ENCODE measurements at regions not wholly inside any gene's neighbourhood (a gene's known extent, or its start where the extent isn't known, plus 50 kb on each side); places are given as distances from the start of the nearest gene placed in this dataset.

DNA sequence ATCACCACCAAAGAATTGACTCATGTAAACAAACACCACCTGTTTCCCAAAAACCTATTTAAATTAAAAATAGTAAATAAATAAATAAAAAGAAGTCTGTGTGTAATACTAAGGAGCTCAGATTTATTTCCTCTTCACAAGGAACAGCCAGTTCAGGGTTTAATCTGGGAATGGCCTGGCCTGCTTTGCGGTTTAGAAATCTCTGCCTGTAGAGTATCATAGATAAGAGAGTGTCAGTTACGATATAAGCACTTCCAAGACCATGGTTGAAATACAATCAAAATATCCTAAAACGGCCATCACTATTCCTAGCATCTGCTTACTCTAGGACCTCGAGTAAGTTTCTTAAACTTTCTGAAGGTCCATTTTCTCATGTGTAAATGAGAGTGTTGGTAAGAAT is 274.4 kb downstream of the PLPP3 start:
- DNase-seq, result no peak

DNA sequence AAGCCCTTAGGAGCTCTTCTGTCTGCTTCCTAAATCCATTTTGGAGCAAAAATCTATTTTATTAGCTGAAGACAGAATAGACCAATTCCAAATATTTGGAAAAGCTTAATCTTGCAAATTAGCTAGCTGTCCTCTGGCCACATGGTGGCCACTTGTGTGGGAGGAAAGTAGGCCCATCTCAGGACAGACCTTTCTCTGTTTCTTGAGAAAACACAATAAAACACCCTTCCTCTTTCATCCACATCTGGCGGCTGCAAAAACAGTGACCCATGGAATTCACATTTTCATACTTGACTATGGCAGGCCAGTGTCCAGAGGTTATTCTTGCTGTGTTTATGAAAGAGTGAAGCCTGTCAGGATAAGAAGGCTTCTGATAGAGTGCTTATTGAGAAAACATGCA is 275.6 kb downstream of the PLPP3 start:
- no peak for DNase-seq

DNA sequence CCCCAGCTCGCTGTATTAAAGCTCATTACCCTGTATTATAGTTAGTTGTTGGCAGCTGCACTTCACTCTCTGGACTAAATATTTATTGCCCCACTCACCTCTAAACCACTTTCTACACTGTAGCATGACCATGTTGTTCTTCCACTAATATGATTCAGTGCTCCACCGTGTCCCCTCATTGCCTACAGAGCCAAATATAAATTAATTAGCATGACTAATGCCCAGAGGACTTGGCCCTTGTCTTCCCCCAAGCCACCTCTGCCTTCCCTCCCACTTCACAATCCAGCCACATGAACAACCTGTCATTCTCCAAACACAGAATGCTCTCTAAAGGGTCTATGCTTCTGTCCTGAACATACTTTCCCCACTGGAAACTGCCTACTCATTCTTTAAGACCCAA is 276.5 kb downstream of the PLPP3 start:
- no peak for DNase-seq

DNA sequence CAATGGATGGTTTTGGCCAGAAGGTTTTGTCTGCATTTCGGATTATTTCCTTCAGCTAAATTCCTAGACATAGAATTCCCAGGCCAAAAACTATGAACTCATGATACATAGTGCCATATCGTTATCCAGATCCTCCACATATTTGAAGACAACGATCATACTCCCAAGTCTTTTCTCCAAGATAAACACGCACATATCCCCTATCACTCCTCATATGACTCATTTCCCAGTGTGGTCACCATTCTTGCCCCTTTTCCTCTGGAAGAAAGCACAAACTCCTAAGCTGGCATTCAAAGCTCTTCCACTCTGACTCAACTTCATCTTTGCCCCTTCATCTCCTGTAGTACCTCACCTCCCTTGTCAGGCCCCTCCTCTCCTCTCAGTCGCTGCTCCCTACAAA is 277.6 kb downstream of the PLPP3 start:
- DNase-seq, result no peak

DNA sequence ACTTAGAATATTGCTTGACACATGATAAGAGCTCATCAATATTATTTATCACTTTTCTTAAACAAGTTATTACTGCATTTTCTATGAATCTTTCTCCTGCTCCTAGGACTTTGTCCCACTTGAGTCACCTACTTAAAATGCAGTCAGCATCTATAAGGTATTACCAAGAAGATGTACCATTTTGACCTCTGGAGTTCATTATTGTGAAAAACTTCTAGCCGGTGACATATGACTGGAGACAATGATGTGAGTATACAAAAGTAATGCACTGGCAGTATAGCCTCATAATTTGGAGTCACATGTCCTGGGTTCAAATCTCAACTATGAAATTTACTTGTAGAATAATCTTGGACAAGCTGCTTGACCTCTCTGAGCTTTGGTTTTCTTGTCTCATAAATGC is 278.5 kb downstream of the PLPP3 start:
- DNase-seq, result no peak

DNA sequence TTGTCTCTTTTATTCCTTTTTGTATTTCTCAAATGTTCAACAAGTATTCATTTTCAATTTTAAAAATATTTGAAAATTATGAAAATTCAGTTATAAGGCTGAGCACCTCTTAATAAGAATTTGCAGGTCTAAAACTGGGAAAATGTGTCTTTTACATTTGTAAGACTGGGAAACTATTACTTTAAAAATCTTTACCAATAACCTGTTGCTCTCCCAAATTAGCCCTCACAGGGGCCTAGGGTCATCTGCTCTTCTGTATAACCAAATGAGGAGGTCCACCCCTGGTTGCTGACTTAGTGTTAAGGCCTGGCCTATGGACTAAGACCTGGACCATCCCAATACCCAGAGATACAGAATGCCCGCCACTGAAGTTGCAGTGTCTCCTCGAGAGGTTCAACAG is 280.5 kb downstream of the PLPP3 start:
- DNase-seq, result no peak

DNA sequence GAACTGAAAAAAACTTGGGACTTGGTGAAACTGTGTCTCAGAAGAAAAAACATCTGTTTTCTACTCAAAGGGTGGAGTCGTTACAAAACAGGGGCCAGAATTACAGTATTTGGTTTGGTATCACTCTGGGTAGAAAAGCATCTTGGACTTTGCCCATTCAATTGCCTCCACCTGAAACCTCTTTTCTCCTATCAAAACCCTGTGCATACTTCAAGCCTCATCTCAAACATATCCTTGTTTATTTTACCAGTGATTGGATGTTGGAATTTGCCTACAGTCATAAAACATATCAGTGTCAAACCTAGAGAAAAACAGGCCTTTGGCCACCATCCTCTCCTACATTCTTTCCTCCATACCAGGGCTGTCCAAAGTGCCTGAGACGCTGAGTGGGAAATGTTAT is 281.5 kb downstream of the PLPP3 start:
- no peak for DNase-seq

DNA sequence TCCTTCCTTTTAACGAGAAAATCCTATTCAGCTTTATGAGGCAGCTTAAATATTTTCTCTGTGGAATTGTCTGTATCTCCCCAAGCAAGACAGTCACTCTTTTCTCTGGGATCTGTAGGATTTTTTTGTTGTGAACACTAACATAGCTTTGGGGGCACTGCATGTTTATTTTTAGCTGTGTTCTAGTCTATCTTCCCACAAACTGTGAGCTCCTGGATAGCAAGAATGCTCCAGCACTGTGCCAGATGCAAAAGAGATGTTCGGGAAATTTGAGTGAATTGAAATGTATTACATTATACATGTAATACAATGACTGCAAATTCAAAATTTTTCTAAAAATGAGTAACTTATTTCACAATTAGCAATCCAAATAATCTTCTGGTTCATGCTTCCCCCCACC is 282.2 kb downstream of the PLPP3 start:
- no peak for DNase-seq

DNA sequence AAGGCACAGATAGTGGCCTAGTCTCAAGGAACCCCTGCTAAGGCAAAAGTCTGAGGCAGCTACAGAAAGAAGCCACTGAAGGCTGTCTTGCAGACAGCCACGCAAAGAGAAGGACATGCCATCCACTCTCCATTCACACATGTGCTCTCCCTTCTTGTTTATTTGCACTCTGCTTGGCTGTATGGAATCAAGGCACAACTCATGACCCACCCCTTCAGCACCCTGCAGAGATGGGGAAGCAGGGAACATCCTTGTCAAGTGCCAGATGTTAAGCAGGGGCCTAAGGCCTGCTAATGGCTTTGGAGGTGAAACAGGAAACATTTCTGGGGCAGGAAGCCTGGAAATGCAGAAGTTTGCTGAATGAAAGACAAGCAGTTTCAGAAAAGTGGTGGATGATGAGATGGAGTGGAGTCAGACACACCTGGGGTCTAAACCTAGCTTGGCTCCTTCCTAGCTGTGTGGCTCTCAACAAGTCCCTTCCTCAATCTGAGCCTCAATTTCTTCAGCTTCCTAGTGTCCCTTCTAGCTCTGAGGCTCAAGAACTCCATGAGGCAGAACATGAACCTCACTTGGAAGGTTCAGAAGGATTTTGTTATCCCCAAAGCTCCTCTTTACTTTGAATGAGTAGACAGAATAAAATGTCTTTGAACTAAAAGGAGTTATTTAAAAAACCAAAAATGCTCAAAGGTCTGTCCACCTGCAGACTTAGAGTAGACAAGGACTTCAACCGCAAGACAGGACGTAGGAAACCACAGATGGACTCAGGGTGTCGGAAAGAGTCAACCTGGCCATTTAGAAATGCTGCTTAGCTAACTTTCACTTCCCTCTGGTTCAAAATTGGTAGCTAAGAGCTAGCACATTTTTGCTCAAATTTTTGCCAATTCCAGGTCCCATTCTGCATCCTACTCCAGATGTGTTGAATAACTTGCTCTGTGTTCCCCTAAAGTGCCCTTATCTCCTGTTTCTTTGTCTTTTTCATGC is 283.1 kb downstream of the PLPP3 start:
- no peak for DNase-seq

DNA sequence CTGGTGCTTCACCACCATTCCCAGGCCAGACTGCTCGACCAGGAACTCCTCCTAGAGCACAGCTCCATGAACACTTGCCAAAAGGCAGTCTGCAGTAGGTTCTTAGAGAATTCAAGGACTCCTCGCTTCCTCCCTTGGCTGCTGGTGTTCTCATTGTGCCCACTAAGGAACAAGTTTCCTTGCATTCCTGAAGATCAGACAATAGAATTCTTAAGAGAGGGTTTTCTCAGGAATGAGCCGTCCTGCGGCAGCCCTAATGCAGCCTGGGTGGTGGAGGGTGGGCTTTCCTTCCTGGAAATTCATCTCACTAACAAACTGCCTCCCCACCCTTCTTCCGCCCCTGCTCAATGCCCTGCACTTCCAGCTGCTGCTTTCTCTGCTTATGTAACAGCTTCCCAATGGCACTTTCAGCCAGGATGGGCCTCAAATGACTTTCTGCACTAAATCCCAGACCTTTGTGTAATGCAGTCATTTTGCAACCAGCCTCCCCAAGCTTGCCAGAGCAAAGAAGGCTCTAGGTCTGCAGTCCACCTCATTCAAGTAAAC is 287.9 kb downstream of the PLPP3 start:
- DNase-seq, result no peak

DNA sequence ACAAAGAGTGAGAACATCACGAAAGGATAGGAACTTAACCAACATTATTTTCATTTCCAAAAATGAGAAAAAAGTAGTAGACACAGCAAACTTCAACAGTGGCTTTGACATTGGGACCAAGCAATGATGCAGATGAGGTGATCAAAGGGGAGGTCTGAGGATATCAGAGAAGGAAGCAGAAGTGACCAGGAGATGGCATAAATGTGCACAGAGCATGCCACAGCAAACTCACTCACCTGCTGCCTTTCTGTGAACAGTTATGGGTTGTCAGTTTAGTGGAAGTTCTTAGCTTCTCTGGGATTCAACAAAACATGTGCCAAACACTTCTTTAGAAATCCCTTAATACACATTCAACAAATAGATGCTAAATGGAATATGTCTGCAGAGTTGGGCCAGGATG is 290.1 kb downstream of the PLPP3 start:
- no peak for DNase-seq

DNA sequence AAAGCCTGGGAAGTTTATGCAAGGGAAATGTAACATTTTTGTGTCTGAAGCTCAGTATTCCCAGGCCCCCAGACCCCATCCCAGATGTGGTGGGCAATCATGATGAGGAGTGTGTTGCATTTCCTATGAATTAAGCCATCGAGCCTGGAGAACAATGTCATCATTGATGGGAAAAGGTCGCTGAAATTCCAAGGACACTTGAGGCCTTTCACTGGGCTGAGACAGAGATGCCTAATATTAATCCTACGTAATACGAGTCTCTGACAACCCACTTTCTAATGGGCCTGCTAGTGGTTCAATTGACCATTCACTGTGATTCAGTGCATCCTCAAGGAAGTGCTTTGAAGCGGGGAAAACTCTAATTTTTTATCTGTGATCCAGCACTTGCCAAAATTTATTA is 291.6 kb downstream of the PLPP3 start:
- no peak for DNase-seq

DNA sequence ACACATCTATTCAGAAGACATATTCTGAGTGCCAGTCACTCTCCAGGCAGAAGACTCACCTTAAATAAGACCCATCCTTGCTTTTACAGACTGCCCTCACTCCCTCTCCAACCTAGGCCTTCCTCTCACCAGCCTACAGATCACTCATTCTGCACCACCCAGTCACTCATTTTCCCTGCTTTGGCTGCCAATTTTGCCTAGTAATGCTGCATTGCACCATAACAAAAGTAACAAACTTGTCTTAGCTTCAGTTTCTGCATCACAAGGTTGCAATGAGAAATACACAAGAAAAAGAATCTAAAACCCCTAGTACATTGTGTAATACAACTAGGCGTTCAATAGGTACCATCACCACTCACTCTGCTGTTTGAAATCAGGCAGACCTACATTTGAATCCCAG is 292.4 kb downstream of the PLPP3 start:
- no peak for DNase-seq

DNA sequence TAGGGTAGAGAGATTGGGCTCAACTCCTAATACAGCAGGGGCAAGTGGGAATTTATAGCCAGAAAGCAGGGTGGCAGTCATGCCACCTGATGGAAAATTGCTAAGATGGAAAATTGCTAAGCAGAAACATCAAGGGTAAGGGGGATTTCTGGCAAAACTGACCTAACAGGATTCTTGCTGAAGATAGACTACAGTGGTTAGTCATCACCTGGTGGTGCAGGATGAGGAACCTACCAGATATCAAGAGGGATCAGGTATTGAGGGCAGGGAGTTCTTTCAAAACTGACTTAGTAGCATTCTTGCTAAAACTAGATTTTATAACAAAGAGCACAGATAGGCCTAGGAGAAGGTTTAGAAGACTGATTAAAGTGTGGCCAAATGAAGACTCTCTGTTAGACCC is 292.9 kb downstream of the PLPP3 start:
- DNase-seq, result no peak

DNA sequence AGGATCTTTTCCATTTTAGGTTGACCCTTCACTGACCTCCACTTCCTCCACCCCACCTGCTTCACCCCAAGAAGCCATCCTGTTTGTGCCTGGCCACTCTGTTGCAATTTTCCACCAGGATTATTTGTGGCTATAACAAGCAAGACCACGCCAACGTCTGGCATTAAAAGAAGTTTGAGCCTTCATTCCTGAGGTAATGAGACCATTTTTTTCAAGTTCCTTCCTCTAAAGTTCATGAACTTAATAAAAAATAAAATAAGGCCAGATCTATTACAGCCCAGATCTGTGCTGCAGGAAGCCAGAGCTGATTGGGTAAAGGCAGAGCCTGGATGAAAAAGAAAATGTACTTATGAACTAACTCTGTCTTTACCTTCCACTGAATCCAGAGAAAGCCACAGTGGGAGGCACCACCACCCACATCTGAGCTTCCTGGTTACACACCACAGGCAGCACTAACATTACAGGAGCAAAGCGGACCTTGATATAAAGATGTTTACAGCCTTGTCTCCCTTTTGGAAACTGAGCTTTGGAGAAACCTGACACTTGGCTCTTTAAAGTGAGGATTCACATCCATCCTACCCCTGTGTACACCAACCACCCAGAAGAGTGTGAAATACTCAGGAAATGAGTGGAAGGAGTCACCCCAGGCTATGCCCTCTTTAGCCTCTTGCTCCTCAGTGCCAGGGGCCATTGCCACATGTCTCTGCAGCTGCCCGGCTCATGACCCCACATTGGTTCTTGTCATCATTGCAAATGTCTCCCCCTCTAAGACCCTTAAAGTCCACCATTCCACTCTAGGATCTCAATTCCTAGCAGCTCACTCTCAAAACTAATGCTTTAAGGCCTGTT is 293.6 kb downstream of the PLPP3 start:
- DNase-seq, result no peak

DNA sequence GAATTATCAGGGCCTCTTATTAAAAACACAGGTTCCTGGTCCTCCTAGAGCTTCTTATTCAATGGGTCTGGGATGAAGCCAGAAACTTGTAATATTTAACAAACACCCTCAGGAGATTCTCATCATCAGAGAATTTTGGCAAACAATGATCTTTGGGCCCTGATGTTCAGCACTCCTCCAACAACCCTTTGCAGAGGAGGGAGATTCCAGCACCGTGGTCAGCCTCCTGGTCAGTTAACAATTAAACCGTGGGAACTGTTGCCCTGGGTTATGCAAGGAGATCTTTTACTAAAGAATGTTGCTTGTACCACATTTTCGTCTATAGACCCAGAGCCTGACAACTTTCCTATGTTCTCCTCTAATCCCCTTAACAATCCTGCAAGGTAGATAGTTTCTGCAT is 294.4 kb downstream of the PLPP3 start:
- no peak for DNase-seq

DNA sequence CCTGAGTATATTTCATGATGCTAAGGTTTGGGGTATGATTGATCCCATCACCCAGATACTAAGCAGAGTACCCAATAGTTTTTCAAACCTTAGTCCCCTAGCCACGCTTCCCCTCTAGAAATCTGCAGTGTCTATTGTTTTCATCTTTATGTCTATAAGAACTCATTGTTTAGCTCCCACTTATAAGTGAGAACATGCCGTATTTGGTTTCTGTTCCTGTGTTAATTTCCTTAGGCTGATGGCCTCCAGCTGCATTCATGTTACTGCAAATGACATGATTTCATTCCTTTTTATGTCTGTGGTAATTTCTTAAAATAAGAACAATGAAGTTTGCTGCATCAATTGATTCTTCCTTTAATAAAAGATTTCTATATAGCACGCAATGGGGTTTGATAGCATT is 301.3 kb downstream of the PLPP3 start:
- no peak for DNase-seq

DNA sequence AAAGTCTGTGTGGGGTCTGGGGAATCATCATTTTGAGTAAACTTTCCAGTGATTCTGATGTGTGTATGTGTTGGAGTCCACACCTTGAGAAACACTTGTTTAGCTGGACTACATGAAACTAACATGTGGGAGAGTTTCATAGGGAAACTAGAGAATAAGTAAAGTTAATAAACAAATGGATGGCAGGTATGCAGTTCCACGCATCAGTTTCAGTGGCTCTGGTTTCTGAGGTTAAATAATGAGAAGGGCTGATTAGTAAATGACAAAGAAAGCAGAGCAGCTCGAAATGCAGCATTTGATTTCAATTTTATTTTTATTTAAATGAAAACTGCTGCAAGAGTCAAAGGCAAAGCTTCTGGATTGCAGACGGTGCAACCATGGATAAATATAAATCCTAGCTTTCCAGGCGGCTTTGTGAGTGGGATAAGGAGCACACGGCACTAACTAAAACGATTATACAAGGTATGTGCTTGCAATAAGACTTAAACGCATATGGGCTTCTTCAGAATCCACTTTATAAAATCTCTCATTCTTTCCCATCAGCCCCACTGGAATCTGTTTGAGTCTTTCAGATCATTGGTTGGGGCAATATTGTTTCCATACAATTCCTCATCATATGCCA is 310.7 kb downstream of the PLPP3 start:
- no peak for DNase-seq

DNA sequence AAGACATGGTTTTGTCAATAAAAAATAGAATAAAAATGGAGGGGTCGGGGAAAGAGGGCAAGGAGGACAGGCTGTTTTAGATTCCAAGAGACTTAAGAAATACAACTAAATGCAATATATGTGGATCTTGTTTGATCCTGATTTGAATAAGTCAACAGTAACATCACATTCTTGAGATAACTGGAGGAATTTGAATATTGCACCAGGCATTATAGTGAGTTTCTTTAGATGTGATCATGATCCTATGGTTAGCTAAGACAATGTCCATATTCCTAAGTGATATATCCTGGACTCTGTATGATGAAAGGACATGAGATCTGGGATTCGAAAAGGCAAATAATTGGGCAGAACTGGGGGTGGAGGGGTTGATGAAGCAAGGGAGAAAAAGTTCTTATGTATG is 311.8 kb downstream of the PLPP3 start:
- DNase-seq, result no peak

DNA sequence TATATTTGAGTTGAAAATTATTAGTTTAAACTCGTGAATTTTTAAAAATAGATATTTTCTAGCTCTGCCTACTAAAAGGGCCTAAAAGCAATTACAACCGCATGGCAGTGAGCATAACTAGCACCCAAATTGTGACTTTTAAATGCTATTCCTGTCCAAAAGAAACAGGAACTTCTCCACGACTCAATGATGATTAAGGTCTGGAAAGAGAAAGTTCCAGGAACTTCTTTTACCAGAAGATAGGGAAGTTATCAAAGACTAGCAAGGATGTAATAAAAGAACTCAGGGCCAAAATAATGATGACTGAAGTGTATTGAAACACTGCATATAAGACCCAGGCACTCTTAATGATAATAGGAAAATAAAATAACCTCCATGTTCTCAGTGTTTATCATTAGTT is 313.0 kb downstream of the PLPP3 start:
- DNase-seq, result no peak

DNA sequence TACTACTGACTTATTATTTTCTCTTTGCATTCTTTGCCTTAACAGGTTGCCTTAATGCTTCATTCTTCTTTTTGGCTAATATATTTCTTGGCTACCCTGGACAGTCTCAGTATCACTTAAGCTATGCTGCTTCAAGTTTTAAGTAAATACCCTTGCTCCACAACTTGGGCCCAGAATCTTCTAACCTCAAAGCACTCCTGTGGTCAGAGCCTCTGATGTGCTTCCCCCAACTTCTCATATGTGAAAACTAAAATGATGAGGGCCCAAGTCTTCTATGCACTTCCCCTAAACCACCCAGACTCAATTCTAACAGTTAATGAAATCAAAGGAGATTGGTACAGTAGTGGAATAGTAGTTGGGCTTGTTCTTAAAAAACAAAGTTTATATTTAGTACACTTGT is 314.1 kb downstream of the PLPP3 start:
- DNase-seq, result no peak

DNA sequence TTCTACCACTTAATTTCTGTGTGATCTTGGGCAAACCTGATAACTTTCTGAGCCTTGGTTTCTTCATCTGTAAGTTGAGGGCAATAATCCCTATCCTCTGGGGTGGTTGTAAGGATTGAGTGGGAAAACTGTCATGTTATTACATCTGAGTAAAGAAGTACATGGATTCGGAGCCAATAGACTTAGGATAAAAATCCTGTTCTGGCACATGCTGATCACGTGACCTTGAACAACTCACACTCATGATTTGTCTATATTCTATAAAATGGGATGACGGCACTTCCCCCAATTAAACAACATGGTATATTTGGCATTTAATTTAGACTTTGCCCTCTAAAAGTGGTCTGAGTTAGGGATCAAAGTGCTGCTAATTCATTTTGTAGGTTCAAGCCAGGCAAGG is 315.5 kb downstream of the PLPP3 start:
- no peak for DNase-seq

DNA sequence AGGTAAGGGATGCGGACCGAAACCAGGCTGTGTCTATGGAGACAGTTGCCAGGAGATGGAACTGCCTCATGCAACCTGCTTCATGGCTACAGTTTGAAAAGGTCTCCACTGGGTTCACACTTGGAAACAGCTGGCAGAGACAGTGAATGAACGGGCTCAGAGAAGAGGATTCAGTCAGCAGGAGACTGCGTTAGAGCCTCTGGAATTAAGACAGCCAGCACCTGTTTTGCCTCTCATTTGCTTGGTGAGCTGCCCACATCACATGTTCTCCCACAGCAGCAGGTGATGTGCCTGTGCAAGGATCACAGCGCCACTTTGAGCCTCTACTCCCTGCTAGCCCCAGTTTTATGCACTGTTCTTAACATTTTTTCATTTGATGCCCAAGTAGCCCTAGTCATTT is 321.0 kb downstream of the PLPP3 start:
- DNase-seq, result no peak
